ENCODE measurements at regions not wholly inside any gene's neighbourhood (a gene's known extent, or its start where the extent isn't known, plus 50 kb on each side); places are given as distances from the start of the nearest gene placed in this dataset.

DNA sequence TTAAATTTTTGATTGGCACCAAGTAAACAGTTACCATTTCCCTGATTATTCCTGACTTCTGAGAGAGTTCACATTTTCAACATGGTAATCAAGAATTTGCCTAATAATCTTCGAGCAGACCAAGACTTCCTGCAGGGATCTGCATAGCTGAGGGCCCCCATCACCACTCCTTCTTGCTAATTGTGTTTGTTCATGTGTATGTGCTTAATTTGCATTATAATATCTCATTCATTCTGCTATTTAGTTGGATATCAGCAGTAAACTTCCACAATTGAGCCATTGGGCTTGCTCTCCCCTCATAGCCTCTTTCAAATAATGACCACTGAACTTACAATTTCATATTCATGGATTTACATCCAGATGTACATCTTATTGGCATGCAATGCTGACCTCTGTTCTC is 292.5 kb downstream of the SPATA18 start:
- Histone ChIP-seq H3K36me3 (no peaks in the 10 kb centered on the region), H3K4me3 (no peak overlapping the region), H3K4me1 (no peaks in the 10 kb centered on the region), H3K9me3 (no peaks in the 10 kb centered on the region), H3K27ac (no peak overlapping the region), H3K27me3 (no peaks in the 10 kb centered on the region)
- no peak for ATAC-seq
- 62 to 71% methylated on average over 1 of the region's 1 CpG for WGBS, 2 donors (ENCODE audit: low coverage in 1 of 2)
- TF ChIP-seq EP300 (IDR thresholded peaks at IDR 0.05) (no peak), POLR2AphosphoS5 (IDR thresholded peaks at IDR 0.05) (no peak), POLR2A (IDR thresholded peaks at IDR 0.05) (no peak)
- TF ChIP-seq, protein P1, sequence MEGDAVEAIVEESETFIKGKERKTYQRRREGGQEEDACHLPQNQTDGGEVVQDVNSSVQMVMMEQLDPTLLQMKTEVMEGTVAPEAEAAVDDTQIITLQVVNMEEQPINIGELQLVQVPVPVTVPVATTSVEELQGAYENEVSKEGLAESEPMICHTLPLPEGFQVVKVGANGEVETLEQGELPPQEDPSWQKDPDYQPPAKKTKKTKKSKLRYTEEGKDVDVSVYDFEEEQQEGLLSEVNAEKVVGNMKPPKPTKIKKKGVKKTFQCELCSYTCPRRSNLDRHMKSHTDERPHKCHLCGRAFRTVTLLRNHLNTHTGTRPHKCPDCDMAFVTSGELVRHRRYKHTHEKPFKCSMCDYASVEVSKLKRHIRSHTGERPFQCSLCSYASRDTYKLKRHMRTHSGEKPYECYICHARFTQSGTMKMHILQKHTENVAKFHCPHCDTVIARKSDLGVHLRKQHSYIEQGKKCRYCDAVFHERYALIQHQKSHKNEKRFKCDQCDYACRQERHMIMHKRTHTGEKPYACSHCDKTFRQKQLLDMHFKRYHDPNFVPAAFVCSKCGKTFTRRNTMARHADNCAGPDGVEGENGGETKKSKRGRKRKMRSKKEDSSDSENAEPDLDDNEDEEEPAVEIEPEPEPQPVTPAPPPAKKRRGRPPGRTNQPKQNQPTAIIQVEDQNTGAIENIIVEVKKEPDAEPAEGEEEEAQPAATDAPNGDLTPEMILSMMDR (IDR thresholded peaks at IDR 0.05), result no peak

GRCh38 chr4:52350926-52351325 is 299.8 kb downstream of the SPATA18 start:
- H3K27ac ChIP-seq, result no peak overlapping the region
- ATAC-seq, result no peak
- 88 to 91% methylated on average over 1 of the region's 1 CpG for WGBS, 2 donors (ENCODE audit: low coverage in 1 of 2)
- H3K4me3 ChIP-seq, result no peak overlapping the region
- no peaks in the 10 kb centered on the region for H3K27me3 ChIP-seq
- peaks cover 0 to 6% (median 0%) of the 10 kb centered on the region in 3 donors for H3K9me3 ChIP-seq
- H3K4me1 ChIP-seq, result no peaks in the 10 kb centered on the region
- TF ChIP-seq POLR2AphosphoS5 (IDR thresholded peaks at IDR 0.05), result no peak
- TF ChIP-seq, protein P1 (IDR thresholded peaks at IDR 0.05), result no peak
- TF ChIP-seq EP300 (IDR thresholded peaks at IDR 0.05), result no peak
- no peak for TF ChIP-seq POLR2A (IDR thresholded peaks at IDR 0.05)
- no peaks in the 10 kb centered on the region for H3K36me3 ChIP-seq

GRCh38 chr4:52358366-52358765 is 300.7 kb downstream of the USP46 start:
- Histone ChIP-seq H3K27ac (no peak overlapping the region), H3K36me3 (no peaks in the 10 kb centered on the region), H3K9me3 (no peaks in the 10 kb centered on the region), H3K4me1 (no peaks in the 10 kb centered on the region), H3K4me3 (no peak overlapping the region), H3K27me3 (no peaks in the 10 kb centered on the region)
- no peak for ATAC-seq
- WGBS, 2 donors (ENCODE audit: low coverage in 1 of 2), result 87 to 88% methylated on average over 5 to 9 of the region's 9 CpGs
- TF ChIP-seq POLR2A (IDR thresholded peaks at IDR 0.05), result no peak
- TF ChIP-seq POLR2AphosphoS5 (IDR thresholded peaks at IDR 0.05), result no peak
- TF ChIP-seq EP300 (IDR thresholded peaks at IDR 0.05), result no peak

- H3K4me3 ChIP-seq, result no peak overlapping the region
- no peaks in the 10 kb centered on the region for H3K4me1 ChIP-seq
- no peak for ATAC-seq
- WGBS, 2 donors (ENCODE audit: low coverage in 1 of 2), result no CpG with 5 or more reads among the region's 1 CpG
- TF ChIP-seq POLR2A (IDR thresholded peaks at IDR 0.05) (no peak), EP300 (IDR thresholded peaks at IDR 0.05) (no peak), POLR2AphosphoS5 (IDR thresholded peaks at IDR 0.05) (no peak)
- TF ChIP-seq, protein P1 (IDR thresholded peaks at IDR 0.05), result no peak
- no peaks in the 10 kb centered on the region for H3K9me3 ChIP-seq
- no peaks in the 10 kb centered on the region for H3K36me3 ChIP-seq
- H3K27ac ChIP-seq, result no peak overlapping the region
- no peaks in the 10 kb centered on the region for H3K27me3 ChIP-seq
Observed at GRCh38 chr4:52358883-52359321, 300.2 kb downstream of the USP46 start.

DNA sequence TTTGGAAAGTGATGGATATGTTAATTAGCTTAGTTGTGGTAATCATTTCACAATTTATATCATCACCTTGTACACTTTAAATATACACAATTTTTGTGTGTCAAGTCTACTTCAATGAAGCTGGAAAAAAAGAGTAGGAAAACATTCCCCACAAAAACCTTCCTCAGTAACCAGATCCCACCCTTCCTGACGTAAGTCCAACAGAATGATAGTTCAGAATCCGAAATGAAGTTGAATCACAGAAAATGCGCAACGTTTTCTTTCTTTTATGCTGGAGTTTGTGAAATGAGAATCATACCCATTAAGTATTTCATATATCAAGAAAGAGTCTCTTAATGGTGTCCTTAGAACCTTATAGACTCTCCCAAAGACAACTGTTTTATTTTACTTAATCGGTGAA is 292.9 kb downstream of the USP46 start:
- 79 to 84% methylated on average over 5 of the region's 5 CpGs for WGBS, 2 donors (ENCODE audit: low coverage in 1 of 2)
- no peak for ATAC-seq

More for the DNA sequence above, 292.9 kb downstream of the USP46 start:
- H3K36me3 ChIP-seq, result no peaks in the 10 kb centered on the region
- H3K4me3 ChIP-seq, result no peak overlapping the region
- H3K27me3 ChIP-seq, result no peaks in the 10 kb centered on the region
- TF ChIP-seq POLR2A (IDR thresholded peaks at IDR 0.05) (no peak), POLR2AphosphoS5 (IDR thresholded peaks at IDR 0.05) (no peak), EP300 (IDR thresholded peaks at IDR 0.05) (no peak)
- TF ChIP-seq, protein P1 (IDR thresholded peaks at IDR 0.05), result no peak
- no peaks in the 10 kb centered on the region for H3K4me1 ChIP-seq
- H3K9me3 ChIP-seq, result no peaks in the 10 kb centered on the region
- no peak overlapping the region for H3K27ac ChIP-seq
